H1 (cell line): ENCODE measurements at regions not wholly inside any gene's neighbourhood (a gene's known extent, or its start where the extent isn't known, plus 50 kb on each side); places are given as distances from the start of the nearest gene placed in this dataset.

Experiments
- ATF2 ChIP-seq: IDR thresholded peaks from 2 replicates; pipeline ENCODE4 v1.6.1; 2012; ENCODE audit warnings: low read length, inconsistent platforms
- POLR2A ChIP-seq, 2 experiments: IDR thresholded peaks; 1 replicate in 1 of 2; 2 replicates in 1 of 2; pipeline ENCODE4 v1.6.1; 2011; ENCODE audit warnings: low read depth in 2 of 2, low read length in 2 of 2, mild to moderate bottlenecking in 2 of 2; ENCODE audit errors: control extremely low read depth in 1 of 2

GRCh38 chr5:145433077-145433476 is 402.1 kb downstream of the PRELID2 start (continued):
- no peak for TF ChIP-seq ATF2
- TF ChIP-seq POLR2A (IDR thresholded peaks at IDR 0.05; ENCODE audit: control extremely low read depth in 1 of 2, low read depth in 2 of 2, low read length in 2 of 2) = no peak
